ENCODE measurements at regions not wholly inside any gene's neighbourhood (a gene's known extent, or its start where the extent isn't known, plus 50 kb on each side); places are given as distances from the start of the nearest gene placed in this dataset.

DNA sequence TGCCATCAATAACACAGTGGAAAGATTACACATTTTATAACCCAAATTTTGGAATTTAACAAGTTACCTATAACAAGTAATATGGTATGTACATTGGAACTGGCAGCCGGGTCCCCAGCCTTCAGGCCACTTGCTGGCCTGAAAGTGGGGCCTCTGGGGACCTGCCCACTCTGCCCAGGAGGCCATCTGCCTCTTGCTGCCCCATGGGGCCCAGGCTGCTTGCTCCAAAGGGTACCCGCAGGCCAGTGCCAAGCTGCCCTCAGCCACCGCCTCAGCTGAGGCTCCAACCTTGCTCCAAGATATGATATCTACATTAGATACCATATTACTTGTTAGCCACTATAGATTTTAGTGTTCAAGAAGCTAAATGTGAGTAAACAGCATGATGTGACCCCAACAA lies 120.8 kb upstream of the TMEFF2 start:
- DNase-seq (ENCODE audit: low read depth): no peak
- TF ChIP-seq, protein P1, sequence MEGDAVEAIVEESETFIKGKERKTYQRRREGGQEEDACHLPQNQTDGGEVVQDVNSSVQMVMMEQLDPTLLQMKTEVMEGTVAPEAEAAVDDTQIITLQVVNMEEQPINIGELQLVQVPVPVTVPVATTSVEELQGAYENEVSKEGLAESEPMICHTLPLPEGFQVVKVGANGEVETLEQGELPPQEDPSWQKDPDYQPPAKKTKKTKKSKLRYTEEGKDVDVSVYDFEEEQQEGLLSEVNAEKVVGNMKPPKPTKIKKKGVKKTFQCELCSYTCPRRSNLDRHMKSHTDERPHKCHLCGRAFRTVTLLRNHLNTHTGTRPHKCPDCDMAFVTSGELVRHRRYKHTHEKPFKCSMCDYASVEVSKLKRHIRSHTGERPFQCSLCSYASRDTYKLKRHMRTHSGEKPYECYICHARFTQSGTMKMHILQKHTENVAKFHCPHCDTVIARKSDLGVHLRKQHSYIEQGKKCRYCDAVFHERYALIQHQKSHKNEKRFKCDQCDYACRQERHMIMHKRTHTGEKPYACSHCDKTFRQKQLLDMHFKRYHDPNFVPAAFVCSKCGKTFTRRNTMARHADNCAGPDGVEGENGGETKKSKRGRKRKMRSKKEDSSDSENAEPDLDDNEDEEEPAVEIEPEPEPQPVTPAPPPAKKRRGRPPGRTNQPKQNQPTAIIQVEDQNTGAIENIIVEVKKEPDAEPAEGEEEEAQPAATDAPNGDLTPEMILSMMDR (conservative IDR thresholded peaks at IDR 0.05; ENCODE audit: low read depth, low read length): no peak
- no peak overlapping the region for H3K4me3 ChIP-seq (ENCODE audit: low read depth, low read length)

DNA sequence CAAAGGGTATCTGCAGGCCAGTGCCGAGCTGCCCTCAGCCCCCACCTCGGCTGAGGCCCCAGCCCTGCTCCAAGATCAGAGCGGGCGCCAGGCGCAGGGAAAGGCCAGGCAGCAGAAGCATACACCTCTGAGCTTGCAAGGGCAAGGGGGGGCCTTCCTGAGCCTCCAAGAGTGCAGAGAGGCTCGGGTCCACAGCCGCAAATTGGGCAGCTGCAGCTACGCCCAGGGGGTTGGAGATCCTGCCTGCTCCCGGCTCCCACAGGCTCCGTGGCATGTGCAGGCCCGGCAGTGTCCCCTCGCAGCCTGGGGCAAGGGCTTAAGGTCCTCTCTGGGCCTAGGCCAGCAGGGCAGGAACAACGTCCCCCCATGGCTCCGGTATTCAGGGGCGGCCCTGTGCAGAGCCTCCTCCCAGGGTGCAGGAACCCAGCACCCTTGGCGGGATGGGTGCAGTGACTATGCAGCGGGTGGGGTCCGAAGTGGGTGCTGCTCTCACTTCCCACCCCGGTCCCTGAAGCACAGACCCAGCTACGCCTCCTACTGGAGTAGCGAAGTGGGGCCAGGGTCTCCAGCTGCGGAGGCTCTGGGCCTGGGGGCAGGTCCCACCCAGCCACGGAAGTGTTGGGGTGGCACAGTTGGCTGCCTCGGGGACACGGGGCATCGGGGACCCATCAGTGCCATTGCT lies 120.2 kb upstream of the TMEFF2 start:
- TF ChIP-seq, protein P1 (conservative IDR thresholded peaks at IDR 0.05; ENCODE audit: low read depth, low read length): no peak
- DNase-seq (ENCODE audit: low read depth): no peak
- H3K4me3 ChIP-seq (ENCODE audit: low read depth, low read length): no peak overlapping the region

DNA sequence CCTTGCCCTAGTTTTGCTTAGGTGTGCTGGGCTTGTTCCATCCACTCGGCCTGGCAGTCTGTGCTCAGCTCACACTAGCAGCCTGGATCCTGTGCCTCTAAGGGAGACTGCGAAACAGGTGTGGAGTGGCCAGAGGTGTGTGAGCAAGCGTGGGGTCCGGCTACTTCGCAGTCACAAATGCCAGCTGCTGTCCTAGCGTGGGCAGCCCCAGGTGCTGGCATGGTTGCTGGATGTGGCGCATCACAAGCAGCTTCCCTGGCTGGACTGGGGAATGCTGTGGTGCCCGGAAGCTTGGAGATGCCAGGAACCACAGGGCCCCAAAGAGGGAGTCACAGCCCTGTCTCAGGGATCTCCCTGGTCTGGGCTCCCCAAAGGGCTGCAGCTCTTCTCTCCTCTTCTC lies 119.0 kb upstream of the TMEFF2 start:
- TF ChIP-seq, protein P1 (conservative IDR thresholded peaks at IDR 0.05; ENCODE audit: low read depth, low read length): no peak
- no peak for DNase-seq (ENCODE audit: low read depth)
- H3K4me3 ChIP-seq (ENCODE audit: low read depth, low read length): no peak overlapping the region

DNA sequence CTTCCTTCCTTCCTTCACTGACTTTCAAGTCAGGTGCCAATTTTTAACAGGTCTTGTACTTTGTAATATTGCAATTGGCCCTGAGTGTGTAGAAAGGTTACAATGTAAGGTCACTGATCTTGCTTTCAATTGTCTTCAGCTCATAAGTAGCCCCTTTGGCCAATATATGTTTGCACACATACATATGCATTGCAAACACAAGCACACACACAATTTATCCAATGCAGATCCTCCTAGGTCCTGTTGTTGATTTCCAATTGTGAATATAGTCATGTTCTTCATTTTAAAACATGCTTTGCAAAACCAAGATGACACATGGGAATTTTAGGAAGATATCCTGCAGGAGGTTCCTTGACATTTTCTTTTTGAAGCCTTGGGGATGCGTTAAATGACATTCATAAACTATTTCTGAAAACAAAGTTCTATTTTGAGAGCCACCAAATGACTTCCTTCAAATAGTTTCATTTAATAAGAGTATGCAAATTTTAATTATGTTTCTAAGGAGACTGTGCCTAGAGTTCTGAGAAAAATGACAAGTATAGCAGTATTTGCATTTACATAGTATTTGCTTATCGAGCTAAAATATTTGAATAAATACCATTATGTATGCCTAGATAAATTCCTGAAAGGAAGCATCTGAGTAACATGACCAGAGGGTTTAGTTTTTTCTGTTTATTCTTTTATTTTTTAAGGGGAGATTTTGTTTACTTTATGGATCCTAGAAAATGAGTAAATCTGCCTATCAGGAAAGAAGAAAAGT lies 117.1 kb upstream of the TMEFF2 start:
- DNase-seq (ENCODE audit: low read depth): no peak
- H3K4me3 ChIP-seq (ENCODE audit: low read depth, low read length): no peak overlapping the region
- TF ChIP-seq, protein P1 (conservative IDR thresholded peaks at IDR 0.05; ENCODE audit: low read depth, low read length): no peak

DNA sequence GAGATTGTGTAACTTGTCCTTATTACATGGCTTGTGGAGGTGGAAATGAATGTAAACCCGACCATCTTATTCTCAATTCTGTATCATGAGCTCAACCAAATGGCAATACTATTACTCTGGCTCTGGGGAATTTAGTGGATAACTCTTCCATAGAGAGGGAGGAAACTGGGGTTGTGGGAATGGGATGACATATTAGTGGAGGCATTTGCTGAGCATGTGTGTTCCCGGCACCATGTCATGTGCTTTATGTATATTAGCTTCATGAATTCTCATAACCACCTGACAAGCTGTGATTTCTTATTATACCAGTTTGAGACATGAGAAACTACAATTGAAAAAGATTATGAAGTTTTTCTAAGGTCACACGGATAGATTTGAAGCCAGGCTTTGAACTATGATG lies 112.8 kb upstream of the TMEFF2 start:
- no peak for DNase-seq (ENCODE audit: low read depth)
- TF ChIP-seq, protein P1 (conservative IDR thresholded peaks at IDR 0.05; ENCODE audit: low read depth, low read length): no peak
- no peak overlapping the region for H3K4me3 ChIP-seq (ENCODE audit: low read depth, low read length)

DNA sequence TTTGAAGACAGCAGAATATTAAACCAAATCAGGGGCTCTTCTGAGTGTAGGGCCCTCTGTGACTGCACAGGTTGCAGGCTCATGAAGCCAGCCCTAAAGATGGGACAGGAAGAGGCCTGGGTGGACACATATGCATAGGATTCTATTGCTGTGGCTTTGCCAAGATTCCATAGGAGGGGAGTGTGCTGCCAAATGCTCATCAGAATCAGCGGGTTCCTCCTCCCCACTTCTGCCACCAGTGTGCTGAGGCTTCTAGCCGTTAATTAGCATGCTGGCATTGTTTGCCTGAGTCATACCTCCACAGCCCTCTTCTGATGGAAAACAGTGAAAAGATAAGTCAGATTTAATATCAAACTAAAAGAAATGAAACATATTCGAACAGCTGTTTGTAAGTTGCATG lies 103.9 kb upstream of the TMEFF2 start:
- no peak overlapping the region for H3K4me3 ChIP-seq (ENCODE audit: low read depth, low read length)
- TF ChIP-seq, protein P1 (conservative IDR thresholded peaks at IDR 0.05; ENCODE audit: low read depth, low read length): no peak
- DNase-seq (ENCODE audit: low read depth): no peak
